Putamen (tissue), 1 donor: ENCODE measurements at regions not wholly inside any gene's neighbourhood (a gene's known extent, or its start where the extent isn't known, plus 50 kb on each side); places are given as distances from the start of the nearest gene placed in this dataset.
A peak's percentile ranks its signal among the peaks of the same experiment; 100 is the strongest.
"Not testable (repeated sequence)": the region's sequence is repeated elsewhere in the genome, so short reads cannot be mapped to it uniquely, and the experiment has no call there.

Source experiments
- DNase-seq: peaks from one replicate; pipeline ENCODE4 v3.0.0-alpha.2; 2016; ENCODE audit warnings: low spot score

- not testable (repeated sequence) for DNase-seq
Measured at GRCh38 chr10:63848871-63849270, 327.7 kb downstream of the REEP3 start.

- DNase-seq, result no peak
Measured at GRCh38 chr10:63862860-63863259, 341.7 kb downstream of the REEP3 start.

GRCh38 chr10:63865210-63865609 is 344.0 kb downstream of the REEP3 start:
- no peak for DNase-seq

DNA sequence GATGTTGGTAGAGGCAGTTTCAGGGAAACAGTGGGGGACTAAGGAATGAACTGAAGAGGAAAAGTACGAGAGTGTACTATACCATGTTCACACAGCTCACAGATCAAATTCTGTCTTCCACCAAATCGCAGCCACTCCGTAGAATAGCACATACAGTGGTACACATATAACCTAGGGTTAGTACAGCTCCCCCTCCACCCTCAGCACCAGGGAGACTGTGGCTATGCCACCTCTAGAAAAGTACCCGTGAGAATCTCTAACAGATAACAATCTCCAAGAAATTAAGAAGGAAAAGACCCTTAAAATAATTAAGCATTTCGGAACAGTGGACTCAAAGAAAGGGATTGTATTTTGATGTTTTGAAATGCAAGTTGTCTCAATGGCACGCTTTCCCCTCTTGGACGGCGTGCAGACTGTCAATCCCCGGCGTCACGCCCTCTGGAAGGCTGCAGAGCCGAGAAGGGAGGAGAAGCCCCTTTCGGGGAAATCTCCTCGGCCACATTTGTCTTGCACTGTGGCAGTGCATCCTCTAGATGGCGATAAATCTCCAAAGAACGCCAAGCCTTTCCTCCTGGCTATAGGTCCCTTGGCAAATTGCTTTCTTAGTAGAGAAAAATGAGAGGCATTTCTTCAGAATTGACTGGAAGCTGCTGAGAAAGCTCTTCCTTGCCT is 345.0 kb downstream of the REEP3 start:
- DNase-seq, result peak; percentile 25

- DNase-seq, result no peak
Measured at GRCh38 chr10:63866747-63867140, 345.5 kb downstream of the REEP3 start.

GRCh38 chr10:63878428-63878827 is 357.2 kb downstream of the REEP3 start:
- no peak for DNase-seq

DNA sequence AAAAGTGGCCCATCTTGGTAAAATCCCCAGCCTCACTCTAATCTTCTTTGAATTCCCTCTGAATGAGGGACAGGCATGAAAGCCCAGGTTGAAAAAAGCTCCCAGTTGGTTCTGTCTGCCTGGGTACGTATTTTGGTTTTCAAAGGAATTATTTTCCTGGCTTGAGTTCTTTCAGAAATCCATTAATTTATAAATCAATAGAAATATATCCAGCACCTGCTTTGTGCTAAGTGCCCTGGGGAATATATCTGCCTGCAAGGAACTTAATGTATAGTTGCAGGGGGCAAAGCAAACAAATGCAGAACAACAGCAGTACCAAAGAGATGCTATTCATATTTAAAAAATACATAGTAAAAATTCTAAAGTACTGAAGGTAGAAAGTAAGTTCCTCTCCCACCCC is 362.7 kb downstream of the REEP3 start:
- DNase-seq, result no peak

DNA sequence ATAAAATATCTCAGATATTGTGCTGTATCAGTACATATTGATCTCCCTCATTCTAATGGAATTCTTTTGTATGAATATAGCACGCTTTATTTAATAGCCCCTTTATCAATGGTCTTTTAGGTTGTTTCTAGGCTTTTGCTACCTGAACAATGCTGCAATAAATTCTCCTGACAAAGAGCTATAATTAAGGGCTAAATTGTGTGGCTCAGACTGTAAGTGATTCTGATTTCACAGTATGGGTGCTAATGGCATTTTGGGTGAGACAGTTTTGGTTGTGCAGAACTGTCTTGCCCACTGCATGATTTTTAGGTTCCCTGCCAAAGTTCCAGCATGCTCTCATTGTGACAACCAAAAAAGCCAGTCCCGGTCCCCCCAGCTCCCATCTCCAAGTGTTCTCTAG is 363.2 kb downstream of the REEP3 start:
- DNase-seq, result no peak

DNA sequence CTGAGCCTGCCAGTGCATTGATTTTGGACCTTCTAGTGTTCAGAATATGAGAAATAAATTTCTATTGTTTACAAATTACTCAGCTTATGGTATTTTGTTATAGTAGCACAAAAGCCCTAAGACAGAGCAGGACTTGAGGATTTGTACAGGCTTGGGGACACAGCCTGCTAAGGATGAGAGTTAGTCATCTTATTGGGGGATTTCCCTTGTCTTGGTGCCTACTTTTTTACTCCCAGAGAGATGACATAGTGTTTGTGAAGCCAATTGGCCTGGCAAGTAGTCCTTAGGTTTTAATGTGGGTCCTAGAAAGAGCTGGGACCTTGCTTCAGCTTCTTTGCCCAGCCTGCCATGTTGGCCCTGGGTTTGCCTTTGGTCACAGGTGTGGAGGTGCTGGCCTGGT is 364.0 kb downstream of the REEP3 start:
- DNase-seq, result no peak

DNA sequence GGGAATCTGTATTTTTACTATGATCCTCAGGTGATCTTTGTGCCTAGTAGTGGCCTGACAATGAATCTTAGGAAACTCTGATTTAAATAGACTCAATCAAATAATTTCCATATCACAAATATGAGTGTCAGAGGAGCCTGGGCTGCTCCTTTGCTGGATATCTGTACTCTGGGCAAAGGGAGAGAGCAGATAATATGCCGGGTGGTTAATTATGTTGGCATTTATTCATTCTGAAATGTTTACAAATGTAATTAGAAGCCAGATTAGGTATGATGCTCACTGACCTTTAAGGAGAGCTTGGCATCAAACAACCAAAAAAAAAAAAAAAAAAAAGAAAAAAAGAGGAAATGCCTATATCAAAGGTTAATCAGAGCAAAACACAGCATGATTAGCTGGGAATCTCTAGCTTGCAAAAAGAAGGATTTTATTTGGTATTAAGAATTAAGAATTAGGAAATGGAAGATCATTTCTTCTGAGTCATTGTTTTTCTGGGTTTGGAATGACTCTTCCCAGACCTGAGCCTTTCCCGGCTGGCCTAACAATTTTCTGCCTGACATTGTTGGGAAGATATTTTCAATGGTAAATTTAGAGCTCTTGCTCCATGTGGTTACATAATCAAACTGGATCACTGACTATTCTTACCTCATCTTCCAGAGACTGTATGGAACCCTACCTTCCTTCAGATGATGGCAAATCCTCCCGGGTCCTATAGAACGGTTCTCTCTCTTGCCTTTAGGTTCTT is 365.3 kb downstream of the REEP3 start:
- no peak for DNase-seq

- no peak for DNase-seq
Measured at GRCh38 chr10:63887023-63887589, 365.9 kb downstream of the REEP3 start.

DNA sequence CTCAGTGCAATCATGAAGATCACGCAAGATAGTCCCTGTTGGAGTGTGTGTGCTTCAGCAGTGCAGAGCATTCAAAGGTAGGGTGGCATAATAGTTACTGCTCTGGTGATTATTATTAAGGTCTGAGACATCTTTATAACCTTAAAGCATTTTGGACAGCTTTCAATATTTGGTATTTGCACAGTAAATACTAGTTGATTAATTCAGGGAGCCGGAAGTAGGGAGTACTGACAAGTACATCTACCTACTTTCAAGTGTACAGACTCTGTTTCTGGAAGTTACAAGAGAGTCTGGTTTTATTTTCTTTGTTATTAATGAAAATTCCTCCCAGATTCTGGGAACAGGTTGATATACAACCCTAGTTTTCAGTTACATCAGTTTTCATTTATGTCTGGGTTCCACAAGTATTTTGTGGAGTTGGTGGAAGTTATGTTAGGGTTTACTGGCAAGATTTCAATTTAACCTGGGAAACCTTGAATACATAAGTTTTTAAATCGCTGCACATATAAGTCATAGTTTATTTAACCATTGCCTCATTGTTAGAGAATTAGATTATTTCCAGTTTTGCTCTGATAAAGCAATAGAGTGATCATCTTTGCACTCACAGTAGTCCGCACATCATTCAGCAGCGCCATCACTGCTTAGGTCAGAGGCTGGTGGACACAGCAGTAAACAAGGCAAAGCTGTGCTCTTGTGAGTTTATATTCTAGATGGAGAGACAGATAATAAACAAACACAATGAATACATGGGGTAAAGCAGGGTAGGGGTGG is 366.6 kb downstream of the REEP3 start:
- DNase-seq, result no peak

GRCh38 chr10:63889803-63890202 is 368.6 kb downstream of the REEP3 start:
- no peak for DNase-seq

GRCh38 chr10:63896992-63897391 is 375.8 kb downstream of the REEP3 start:
- DNase-seq, result peak; percentile 24

- no peak for DNase-seq
Measured at GRCh38 chr10:63899673-63900300, 378.6 kb downstream of the REEP3 start.

DNA sequence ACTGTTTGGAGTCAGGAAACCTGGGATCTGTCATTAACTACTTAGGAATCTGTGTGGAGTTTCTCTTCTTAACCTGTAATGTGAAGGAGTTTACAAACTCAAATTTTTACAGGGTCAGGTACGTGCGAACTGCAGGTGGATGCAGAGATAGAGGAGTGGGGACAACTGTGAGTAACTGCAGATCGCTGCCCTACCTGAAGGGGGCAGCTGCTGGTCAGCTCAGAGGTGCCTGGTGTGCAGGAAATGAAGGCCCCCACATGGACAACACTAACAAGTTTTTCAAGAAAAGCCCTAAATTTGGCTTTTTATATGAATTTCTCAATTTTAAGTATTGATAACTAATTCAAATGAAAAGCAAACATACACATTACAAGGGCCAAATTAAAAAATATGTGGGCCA is 380.0 kb downstream of the REEP3 start:
- no peak for DNase-seq

DNA sequence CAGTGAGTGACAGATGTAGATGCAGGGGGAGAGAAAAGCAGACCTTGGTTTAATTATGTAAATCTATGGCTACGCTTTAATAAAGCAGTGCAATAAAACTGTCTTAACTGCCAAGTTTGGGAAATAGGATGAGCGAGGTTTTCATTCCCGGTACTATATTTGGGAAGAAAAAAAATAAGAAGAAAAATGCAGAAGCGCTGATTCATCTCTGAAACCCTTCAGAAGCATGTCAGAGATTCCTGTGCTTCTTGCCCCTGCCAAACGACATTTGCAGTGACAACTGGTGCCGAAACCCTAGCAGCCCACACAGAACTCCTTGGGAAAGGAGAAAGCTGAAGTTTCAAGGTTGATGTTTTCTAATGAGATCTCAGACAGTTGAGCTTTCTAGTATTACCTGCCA is 380.7 kb downstream of the REEP3 start:
- peak; percentile 80 for DNase-seq

DNA sequence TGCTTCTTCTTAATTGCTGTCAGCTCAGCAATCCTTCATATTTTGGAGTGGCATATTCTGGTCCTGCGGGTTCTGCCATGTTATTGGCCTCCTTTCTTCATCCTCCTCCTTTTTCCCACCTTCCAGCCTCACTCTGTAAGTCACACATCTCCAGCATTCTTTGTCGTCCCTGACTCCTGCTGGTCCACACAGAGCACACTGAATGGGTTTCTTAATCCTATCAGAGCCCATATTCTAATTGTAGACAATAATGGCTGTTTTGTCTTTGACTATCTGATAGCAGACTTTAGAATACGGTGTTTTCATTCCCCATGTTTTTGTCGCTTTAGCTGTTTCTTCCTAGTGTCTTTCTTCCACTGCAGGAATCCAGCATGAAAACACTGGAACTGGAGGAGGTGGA is 389.6 kb downstream of the REEP3 start:
- DNase-seq, result no peak

- no peak for DNase-seq
Measured at GRCh38 chr10:63915240-63915639, 394.0 kb downstream of the REEP3 start.

DNA sequence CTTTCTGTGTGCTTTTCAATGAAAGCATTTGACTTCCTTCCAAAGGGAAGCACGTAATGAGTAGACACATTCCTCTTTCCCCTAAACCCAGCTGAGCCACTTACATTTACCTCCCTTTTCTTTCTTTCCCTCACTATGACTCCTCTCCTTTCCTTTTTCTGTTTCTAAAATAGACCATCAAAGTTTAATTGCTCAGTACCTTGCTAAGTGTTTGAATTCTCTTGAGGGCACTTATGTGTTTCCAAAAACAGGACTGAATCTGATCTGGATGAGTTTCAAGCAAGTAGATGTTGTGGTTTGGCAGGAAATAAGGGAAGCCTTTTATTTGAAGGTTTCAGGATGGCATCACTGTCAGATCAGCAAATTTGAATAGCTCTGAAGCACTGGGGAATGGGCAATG is 396.2 kb downstream of the REEP3 start:
- DNase-seq, result no peak

DNA sequence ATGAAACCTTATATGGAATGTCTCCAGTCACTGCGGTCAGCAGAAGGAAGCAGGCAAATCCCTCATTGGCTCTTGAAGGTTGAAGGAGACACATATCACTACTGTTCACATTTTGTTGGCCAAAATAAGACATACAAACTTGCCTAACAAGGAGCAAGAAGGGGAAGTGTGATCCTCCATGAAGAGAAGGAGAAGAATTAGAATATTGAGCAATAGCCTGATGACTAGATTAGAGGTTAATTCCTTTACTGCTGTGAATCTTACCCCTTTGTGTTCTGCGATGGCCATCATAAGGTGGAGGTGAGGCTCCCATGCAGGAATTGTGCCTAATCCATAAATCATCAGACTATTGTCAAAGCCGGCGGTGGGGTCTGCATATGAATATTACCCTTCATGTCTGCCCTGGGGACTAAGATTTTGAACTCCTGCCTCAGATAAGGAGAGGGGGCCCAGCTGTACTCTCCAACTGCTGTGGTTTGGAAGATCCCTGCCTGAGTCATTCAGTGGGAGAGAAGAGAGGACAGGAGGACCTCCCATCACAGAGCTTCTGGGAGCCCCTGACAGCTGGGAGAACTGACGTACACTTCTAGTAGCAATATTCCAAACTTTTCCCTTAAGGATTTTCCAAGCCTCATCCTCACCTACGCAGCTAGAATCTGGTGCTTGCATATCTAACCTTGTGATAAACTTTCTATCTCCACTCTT is 398.5 kb downstream of the REEP3 start:
- DNase-seq, result no peak

GRCh38 chr10:63920926-63921325 is 399.7 kb downstream of the REEP3 start:
- DNase-seq, result no peak
